ENCODE measurements at regions not wholly inside any gene's neighbourhood (a gene's known extent, or its start where the extent isn't known, plus 50 kb on each side); places are given as distances from the start of the nearest gene placed in this dataset.

DNA sequence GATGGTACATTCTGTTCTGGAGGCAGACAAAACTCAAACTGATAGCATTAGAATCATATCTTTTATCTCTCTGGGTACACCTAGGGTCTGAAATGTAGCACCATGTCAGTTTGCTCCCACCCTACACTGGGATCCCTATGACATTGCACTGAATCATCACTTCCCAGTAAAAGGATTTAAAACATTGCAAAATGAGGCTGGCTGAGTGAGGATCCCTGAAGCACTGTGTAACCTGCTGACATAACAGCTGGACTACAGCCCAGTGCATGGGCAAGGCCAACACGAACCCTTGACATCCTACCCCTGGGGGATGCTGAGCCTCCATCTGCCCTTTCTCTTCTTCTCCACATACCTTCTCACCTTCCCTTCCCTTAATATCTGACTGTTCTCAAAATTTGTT is 253.2 kb downstream of the TTC32 start:
- no peaks in the 10 kb centered on the region for H3K9me3 ChIP-seq
- WGBS, 2 donors: 10 to 24% methylated on average over 1 of the region's 1 CpG
- no peak for DNase-seq

DNA sequence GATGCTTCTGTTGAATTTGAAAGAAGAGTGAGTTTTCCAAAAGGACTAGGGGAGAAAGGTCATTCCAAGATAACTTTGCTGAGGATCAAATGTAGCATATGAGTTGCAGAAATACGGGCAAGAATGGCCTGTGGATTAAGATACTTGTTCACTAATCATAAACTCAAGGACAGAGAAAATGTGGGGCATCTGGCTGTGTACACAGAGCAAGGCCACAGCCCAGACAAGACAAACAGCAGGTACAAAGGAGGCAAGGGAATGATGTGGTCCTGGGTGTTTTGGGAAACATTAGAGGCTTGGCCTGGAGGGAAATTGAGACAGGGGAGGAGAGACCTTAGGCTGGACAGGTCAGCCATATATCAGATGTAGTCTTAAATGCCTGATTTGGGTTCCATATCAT is 254.8 kb downstream of the TTC32 start:
- DNase-seq: no peak
- Histone ChIP-seq H3K4me3 (no peak overlapping the region), H3K27me3 (no peaks in the 10 kb centered on the region), H3K36me3 (no peaks in the 10 kb centered on the region), H3K27ac (no peak overlapping the region), H3K4me1 (peaks cover 0 to 13% (median 13%) of the 10 kb centered on the region in 3 donors), H3K9me3 (no peaks in the 10 kb centered on the region)
- no peak for TF ChIP-seq POLR2A (IDR thresholded peaks at IDR 0.05)
- TF ChIP-seq, protein P1, sequence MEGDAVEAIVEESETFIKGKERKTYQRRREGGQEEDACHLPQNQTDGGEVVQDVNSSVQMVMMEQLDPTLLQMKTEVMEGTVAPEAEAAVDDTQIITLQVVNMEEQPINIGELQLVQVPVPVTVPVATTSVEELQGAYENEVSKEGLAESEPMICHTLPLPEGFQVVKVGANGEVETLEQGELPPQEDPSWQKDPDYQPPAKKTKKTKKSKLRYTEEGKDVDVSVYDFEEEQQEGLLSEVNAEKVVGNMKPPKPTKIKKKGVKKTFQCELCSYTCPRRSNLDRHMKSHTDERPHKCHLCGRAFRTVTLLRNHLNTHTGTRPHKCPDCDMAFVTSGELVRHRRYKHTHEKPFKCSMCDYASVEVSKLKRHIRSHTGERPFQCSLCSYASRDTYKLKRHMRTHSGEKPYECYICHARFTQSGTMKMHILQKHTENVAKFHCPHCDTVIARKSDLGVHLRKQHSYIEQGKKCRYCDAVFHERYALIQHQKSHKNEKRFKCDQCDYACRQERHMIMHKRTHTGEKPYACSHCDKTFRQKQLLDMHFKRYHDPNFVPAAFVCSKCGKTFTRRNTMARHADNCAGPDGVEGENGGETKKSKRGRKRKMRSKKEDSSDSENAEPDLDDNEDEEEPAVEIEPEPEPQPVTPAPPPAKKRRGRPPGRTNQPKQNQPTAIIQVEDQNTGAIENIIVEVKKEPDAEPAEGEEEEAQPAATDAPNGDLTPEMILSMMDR (IDR thresholded peaks at IDR 0.05): no peak
- WGBS, 2 donors: 73 to 74% methylated on average over 1 of the region's 1 CpG
- intact Hi-C loops (cut with DNase I): no loop called here

More for the DNA sequence above, 253.2 kb downstream of the TTC32 start:
- intact Hi-C loops (cut with DNase I): no loop called here
- no peak for TF ChIP-seq POLR2A (IDR thresholded peaks at IDR 0.05)
- TF ChIP-seq, protein P1 (IDR thresholded peaks at IDR 0.05): no peak
- no peaks in the 10 kb centered on the region for H3K27me3 ChIP-seq
- H3K27ac ChIP-seq: peak overlapping the region in 1 of 4 donors; percentile 59
- no peak overlapping the region for H3K4me3 ChIP-seq
- no peaks in the 10 kb centered on the region for H3K36me3 ChIP-seq
- peaks cover 0 to 13% (median 13%) of the 10 kb centered on the region in 3 donors for H3K4me1 ChIP-seq

DNA sequence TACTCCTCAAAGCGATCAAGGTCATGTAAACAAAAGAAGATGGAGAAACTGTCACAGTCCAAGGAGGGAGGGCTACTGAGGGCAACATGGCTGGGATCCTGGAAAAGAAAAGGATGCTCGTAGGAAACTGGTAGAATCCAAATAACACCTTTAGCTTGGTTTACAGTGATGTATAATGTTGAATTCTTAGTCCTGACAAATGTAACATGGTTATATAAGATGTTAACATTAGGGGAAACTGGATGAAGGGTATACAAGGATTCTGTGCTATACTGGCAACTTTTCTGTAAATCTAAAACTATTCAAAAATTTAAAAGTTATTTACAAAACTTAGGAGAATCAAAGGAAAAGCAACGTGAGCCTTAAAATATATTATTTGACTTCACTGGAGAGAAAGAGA is 257.0 kb downstream of the TTC32 start:
- Histone ChIP-seq H3K27ac (no peak overlapping the region), H3K27me3 (no peaks in the 10 kb centered on the region), H3K36me3 (no peaks in the 10 kb centered on the region), H3K4me3 (no peak overlapping the region), H3K4me1 (peaks cover 0 to 13% (median 10%) of the 10 kb centered on the region in 3 donors), H3K9me3 (no peaks in the 10 kb centered on the region)
- WGBS, 2 donors: 81 to 85% methylated on average over 3 of the region's 3 CpGs
- intact Hi-C loops (cut with DNase I): no loop called here
- DNase-seq: no peak
- no peak for TF ChIP-seq POLR2A (IDR thresholded peaks at IDR 0.05)
- TF ChIP-seq, protein P1 (IDR thresholded peaks at IDR 0.05): no peak

DNA sequence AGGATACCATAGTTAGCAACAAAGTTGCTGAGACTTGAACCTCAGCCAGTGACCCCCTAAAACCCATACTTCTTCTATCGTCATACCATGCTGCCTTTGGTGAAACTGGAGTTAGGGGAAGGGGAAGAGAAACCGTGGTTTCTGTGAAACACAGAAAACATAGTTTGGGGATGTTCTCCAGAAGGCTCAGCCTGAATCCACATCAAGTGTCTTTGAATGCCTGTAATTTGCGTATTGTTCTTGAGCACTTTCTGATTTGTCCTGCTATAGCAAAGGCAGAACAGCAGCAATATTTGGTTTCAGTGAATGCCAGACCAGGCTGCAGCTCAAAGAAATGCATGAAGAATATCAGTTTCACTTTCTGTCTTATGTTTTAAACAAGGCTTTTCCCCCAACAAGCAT is 258.7 kb downstream of the TTC32 start:
- WGBS, 2 donors: 66 to 77% methylated on average over 3 of the region's 3 CpGs

DNA sequence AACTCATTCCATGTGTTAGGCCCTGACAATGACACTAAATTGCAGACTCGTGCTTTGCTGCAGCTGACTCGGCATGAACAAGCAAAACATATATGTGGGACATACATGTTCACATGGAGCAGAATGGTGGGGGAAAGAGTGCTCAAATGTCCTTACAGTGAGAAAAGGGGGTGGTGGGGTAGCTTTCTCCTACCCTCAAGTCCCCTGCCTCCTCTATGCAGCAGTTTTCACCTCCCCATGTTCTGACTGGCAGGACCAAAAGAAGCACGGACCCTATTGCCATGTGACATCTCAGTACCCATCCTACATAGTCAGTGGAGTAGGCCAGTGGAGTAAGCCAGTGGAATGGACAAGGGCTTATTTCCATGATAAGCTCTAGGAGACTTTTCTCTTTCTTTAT is 259.3 kb downstream of the TTC32 start:
- intact Hi-C loops (cut with DNase I): no loop called here
- WGBS, 2 donors: 86 to 100% methylated on average over 3 of the region's 3 CpGs
- Histone ChIP-seq H3K27me3 (no peaks in the 10 kb centered on the region), H3K9me3 (no peaks in the 10 kb centered on the region), H3K27ac (no peak overlapping the region), H3K4me3 (no peak overlapping the region), H3K4me1 (no peaks in the 10 kb centered on the region), H3K36me3 (no peaks in the 10 kb centered on the region)
- DNase-seq: no peak
- TF ChIP-seq, protein P1 (IDR thresholded peaks at IDR 0.05): no peak
- TF ChIP-seq POLR2A (IDR thresholded peaks at IDR 0.05): no peak

More for the DNA sequence above, 258.7 kb downstream of the TTC32 start:
- H3K27me3 ChIP-seq: no peaks in the 10 kb centered on the region
- no peak for DNase-seq
- no peaks in the 10 kb centered on the region for H3K9me3 ChIP-seq
- H3K36me3 ChIP-seq: no peaks in the 10 kb centered on the region
- no peak overlapping the region for H3K4me3 ChIP-seq
- TF ChIP-seq POLR2A (IDR thresholded peaks at IDR 0.05): no peak
- TF ChIP-seq, protein P1 (IDR thresholded peaks at IDR 0.05): no peak
- H3K4me1 ChIP-seq: no peaks in the 10 kb centered on the region
- H3K27ac ChIP-seq: no peak overlapping the region
- intact Hi-C loops (cut with DNase I): no loop called here

All from esophagus squamous epithelium (tissue), 5 donors.